ENCODE measurements at regions not wholly inside any gene's neighbourhood (a gene's known extent, or its start where the extent isn't known, plus 50 kb on each side); places are given as distances from the start of the nearest gene placed in this dataset.
A peak's percentile ranks its signal among the peaks of the same experiment; 100 is the strongest.

- H3K9ac ChIP-seq (ENCODE audit: extremely low read depth, insufficient read length, low read length): no peak overlapping the region
- H2BK5ac ChIP-seq (ENCODE audit: insufficient read length, low read length): no peak overlapping the region
- no peak overlapping the region for H3K18ac ChIP-seq (ENCODE audit: insufficient read length, low read depth, low read length)
- no peaks in the 10 kb centered on the region for H3K9me3 ChIP-seq (ENCODE audit: control insufficient read depth, low read depth, low read length)
- no peak overlapping the region for H3K56ac ChIP-seq (ENCODE audit: insufficient read length, low read depth, low read length)
- no peak overlapping the region for H4K91ac ChIP-seq (ENCODE audit: insufficient read length, low read depth, low read length)
- no peak overlapping the region for H2BK120ac ChIP-seq (ENCODE audit: low read depth, low read length, poor library complexity, severe bottlenecking)
- no peak overlapping the region for H2BK15ac ChIP-seq (ENCODE audit: low read depth, low read length)
- H2AK5ac ChIP-seq (ENCODE audit: insufficient read length, low read length): no peak overlapping the region
- H3K4me3 Mint-ChIP-seq: no peak overlapping the region
- no peaks in the 10 kb centered on the region for H3K27me3 Mint-ChIP-seq (ENCODE audit: low read depth)
- H3K27ac ChIP-seq (ENCODE audit: insufficient read length, low read depth, low read length): no peak overlapping the region
- H2AFZ ChIP-seq (ENCODE audit: low read length): no peak overlapping the region
- no peaks in the 10 kb centered on the region for H3K23me2 ChIP-seq (ENCODE audit: insufficient read length, low read depth, low read length, poor library complexity, severe bottlenecking)
- no peak overlapping the region for H3K4me2 ChIP-seq (ENCODE audit: insufficient read depth, insufficient read length, low read length)
- peak; percentile 44; the same call in 2 of the 3 replicates for TF ChIP-seq CTCF (conservative IDR thresholded peaks at IDR 0.05)
- H2BK20ac ChIP-seq (ENCODE audit: low read depth, low read length, poor library complexity, severe bottlenecking): no peak overlapping the region
- no peaks in the 10 kb centered on the region for H3K79me2 ChIP-seq (ENCODE audit: insufficient read depth, low read length)
- H3T11ph ChIP-seq (ENCODE audit: low read length): no peak overlapping the region
- no peak overlapping the region for H3K27ac Mint-ChIP-seq
- no peak overlapping the region for H3K4ac ChIP-seq (ENCODE audit: low read depth, low read length)
- H4K20me1 ChIP-seq (ENCODE audit: control insufficient read depth, insufficient read depth, insufficient read length): no peaks in the 10 kb centered on the region
- no peaks in the 10 kb centered on the region for H3K27me3 ChIP-seq (ENCODE audit: insufficient read depth, low read length)
- no peaks in the 10 kb centered on the region for H3K79me1 ChIP-seq (ENCODE audit: insufficient read depth, low read depth, low read length, poor library complexity, severe bottlenecking)
- no peaks in the 10 kb centered on the region for H3K4me1 Mint-ChIP-seq
- H4K5ac ChIP-seq (ENCODE audit: insufficient read length, low read depth, low read length): no peak overlapping the region
- no peak overlapping the region for H2BK12ac ChIP-seq (ENCODE audit: insufficient read length, low read depth, low read length)
- DNase-seq: no peak
- H3K23ac ChIP-seq (ENCODE audit: insufficient read length, low read depth, low read length): no peak overlapping the region
- no CpG with 5 or more reads among the region's 4 CpGs for WGBS (ENCODE audit: extremely low coverage, insufficient read length, low lambda C conversion rate)
- no peaks in the 10 kb centered on the region for H3K4me1 ChIP-seq (ENCODE audit: insufficient read depth, low read length)
- no peak overlapping the region for H4K8ac ChIP-seq (replicated peaks; ENCODE audit: insufficient read length, low read depth, low read length)
- H3K14ac ChIP-seq (ENCODE audit: insufficient read depth, low read length): no peak overlapping the region
- no peaks in the 10 kb centered on the region; a peak in 1 of 5 replicates for H3K9me3 Mint-ChIP-seq
- H3K36me3 Mint-ChIP-seq (ENCODE audit: insufficient read depth in 1 of 3, low read depth in 3 of 3): no peaks in the 10 kb centered on the region
Observed at GRCh38 chr4:13933191-13933590, 305.7 kb upstream of the BOD1L1 start.

Measured in H9 (cell line).